DLD1 (cell line): ENCODE measurements at regions not wholly inside any gene's neighbourhood (a gene's known extent, or its start where the extent isn't known, plus 50 kb on each side); places are given as distances from the start of the nearest gene placed in this dataset.
"Not testable (repeated sequence)": the region's sequence is repeated elsewhere in the genome, so short reads cannot be mapped to it uniquely, and the experiment has no call there.

Experiments used
- in situ Hi-C: cut with HindIII; loops from 2 replicates; pipeline ENCODE4 v1.10.0; 2017; ENCODE audit warnings: low sequenced_read_pairs

DNA sequence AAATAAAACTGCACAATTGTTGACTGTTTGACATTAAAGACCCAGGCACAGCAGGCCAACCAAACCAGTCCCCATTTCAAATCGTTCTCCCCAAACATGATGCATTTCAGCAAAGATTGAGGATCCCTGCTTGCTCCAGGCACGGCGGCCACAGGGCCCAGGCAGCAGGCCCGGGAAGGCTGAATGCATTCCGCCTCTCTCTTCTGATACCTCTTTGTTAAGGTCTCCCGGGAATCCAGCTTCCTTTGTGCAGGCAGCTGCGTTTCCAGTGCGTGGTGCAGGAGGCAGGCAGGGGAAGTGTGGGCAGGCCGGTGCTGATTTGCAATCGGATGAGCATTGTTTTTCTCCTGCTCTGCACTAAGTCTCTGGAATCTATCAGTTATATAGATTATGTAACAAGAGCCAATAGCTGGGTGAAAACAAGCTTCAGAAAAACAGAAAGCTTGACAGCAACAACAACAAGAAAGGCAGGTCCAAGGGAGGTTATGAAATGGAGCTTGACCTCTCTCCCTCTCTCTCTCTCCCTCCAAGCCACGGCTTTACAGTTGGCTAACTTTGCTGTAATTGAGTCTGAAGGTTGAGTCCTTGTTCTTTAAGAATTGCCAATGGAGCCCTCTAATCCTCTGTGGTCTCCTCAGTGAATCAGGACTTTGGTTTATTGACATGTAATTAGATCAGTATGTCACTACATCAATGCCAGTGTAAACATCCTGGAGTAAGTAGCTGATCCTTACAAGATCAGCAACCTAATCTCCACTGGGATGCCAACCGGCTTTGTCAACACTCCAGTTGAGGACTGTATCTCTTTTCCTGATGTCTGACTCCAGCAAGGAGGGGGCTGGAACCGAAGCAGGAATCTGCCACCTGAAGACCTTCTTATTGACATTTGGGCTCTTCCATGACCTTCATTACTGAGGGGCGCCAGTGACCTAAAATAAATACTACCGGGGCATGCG is 338.0 kb downstream of the TEX29 start:
- in situ Hi-C loops = no loop called here

DNA sequence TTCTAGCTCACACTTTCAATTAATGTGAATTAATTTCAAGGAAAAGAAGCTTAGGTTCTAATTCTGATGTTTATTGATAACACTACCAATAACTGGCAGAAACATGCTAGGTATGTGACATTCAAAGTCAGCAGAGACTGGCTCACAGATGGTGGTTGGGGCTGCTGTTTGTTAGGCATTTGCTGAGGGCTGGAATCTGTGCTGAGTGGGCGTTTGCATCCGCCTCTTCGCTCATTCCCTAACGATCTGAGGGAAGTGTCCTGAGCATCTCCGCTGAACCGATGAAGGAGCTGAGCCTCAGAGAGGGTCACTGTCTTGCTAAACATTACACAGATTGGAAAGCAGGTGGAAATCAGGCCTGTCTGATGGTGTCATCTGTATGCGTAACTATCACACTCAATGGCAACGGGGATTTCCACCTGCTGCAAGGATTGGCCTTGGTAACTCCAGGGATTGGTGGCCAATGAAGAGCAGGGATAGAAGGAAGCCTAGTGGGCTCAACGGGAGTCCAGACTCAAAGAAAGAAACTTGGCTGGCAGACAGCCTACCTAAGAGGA is 338.9 kb downstream of the TEX29 start:
- in situ Hi-C loops = no loop called here

DNA sequence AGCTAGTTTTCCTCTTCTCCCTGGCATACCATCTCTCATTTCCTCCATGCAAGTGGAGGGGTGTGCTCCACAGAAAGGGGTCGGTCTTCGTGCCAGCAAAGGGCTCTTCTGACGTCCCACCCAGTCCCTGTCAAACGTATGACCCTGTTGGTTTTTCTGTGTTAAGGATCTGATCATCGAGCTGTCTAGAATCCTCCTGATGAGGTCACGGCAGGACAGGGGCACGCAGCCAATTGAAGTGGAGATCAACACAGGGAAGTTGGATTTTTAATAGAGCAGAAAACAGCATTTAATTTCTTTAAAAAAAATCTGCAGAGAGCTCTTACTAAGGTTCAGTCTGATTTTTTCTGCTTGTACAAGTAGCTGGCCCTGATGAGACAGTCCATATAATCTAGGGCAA is 339.4 kb downstream of the TEX29 start:
- in situ Hi-C loops = no loop called here

- in situ Hi-C loops = no loop called here
Measured at GRCh38 chr13:111661052-111661451, 340.6 kb downstream of the TEX29 start.

GRCh38 chr13:111661776-111662175 is 341.3 kb downstream of the TEX29 start:
- in situ Hi-C loops = no loop called here

DNA sequence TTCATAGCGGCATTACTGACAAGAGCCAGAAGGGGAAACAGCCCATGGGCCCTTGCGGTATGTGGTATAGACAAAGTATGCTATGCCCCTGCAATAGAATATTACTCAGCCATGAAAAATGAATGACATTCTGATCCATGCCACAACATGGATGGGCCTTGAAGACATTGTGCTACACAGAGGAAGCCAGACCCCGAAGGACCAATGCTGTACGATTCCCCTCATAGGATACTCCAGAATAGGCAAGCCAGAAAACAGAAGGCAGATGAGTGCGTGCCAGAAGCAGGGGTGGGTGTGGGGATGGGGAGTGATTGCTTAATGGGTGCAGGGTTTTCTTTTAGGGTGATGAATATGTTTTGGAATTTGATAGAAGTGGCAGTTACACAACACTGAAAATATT is 342.0 kb downstream of the TEX29 start:
- in situ Hi-C loops = no loop called here

DNA sequence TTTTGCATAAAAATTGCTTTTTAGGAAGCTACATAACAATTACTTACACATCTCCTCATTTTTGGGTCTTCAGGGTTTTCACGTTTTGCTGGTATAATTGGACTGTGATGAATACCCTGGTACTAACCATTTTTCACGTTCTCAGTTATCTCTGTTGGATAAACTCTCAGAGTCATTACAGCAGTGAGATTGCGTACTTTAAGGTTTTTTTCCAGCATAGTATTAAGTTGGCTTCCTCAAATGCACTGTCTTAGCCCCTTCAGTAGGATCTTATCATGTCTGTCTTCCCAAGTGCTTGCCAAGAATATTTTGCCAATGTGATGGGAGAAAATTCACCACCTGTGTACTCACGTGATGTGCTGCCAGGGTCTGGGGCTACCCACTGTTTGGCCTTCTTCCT is 342.5 kb downstream of the TEX29 start:
- in situ Hi-C loops = no loop called here

GRCh38 chr13:111663505-111663904 is 343.1 kb downstream of the TEX29 start:
- in situ Hi-C loops = no loop called here

DNA sequence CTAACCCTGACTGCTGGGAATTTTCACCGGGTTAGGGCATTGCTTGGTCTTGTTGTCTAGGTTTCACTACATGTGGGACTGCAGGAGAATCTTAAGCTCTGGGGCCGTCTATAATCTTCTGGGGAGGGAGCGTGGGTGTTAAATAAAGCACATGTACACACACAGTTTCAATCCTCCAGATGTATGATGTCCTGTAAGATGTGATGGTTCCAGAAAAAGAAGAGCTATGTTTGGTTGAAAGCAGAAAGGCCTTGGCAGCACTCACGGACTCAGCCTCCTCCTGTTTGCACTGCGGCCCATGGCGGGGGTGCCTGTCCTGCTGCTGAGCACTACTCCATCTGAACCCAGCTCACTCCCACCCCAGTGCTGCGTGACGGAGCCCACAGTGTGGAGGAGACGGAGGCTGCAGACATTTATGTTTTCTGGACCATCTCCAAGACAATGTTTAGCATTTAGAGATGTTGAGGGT is 343.5 kb downstream of the TEX29 start:
- in situ Hi-C loops = no loop called here

DNA sequence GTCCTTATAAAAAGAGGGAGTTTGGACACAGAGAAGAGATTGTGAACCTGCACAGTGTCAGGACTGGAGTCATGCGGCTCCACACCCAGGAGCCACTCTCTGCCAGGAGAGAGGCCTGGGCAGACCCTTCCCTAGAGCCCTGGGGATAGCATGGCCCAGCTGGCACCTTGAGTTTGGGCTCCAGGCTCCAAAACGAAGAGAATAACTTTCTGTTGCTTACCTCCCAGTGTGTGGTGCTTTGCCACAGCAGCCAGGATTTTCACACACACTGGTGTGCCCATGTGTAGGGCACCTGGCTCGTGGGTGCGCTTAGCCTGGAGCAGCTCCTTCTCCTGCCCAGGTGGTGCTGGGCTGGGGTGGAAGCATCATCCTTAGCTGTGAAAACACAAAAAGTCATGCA is 344.3 kb downstream of the TEX29 start:
- in situ Hi-C loops = no loop called here

DNA sequence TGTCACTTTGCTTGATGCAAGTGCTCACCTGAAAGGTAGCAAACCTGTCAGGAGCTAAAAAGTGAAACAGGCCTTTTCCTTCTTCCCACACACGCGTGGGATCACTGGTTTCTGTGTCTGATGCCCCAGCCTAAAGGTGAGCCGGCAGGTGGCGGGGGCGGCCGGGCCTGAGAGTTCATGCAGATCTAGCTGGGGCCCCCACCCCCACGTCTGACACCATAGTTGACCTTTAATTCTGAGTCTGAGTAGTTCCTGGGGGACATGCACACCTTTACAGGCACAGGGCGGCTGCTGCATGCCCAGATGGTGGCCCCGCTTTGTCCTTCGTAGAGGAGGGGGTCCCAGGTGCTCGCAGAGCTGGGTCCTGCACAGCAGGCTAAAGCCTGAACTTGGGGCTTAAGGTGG is 345.3 kb downstream of the TEX29 start:
- in situ Hi-C loops = no loop called here

GRCh38 chr13:111666164-111666776 is 345.8 kb downstream of the TEX29 start:
- in situ Hi-C loops = no loop called here

- in situ Hi-C loops = no loop called here
Measured at GRCh38 chr13:111667757-111668156, 347.3 kb downstream of the TEX29 start.

DNA sequence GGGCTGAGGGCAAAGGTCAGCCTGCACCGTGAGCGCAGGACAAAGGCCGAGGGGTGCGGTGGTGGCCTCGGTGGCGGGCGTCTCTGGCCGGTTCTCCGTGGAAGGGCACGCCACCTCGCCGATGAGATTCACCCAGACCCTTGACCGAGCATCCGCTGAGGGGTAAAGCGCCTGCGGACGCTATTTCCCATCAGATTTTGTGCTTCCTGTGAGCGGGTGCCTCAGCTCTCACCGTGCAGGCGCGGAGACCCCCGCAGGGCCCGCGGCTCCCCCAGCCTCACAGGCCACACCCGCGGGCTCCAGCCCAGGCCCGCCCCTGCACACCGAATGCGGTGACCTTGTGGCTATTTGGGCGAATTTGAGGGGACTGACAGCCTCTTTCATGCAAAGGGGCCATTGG is 348.0 kb downstream of the TEX29 start:
- in situ Hi-C loops = no loop called here

DNA sequence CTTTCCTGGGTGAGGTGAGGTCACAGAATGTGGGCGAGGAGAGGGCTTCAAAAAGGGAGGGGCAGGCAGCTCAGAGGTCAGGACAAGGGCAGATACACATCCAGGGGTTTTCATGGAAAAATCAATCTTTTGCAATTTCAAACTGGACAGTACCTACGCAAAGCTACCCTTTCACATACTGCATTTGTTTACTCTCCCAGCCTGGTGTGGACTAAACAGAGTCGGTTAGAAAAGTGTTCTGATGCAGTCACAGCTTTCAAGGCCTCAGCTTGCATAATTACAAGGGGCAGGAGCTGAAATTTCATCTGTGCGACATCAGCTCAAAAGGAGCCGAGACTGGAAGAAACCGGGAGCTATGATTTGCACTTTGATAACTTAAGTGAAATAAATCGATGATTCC is 351.8 kb downstream of the TEX29 start:
- in situ Hi-C loops = not testable (repeated sequence)

- in situ Hi-C loops = not testable (repeated sequence)
Measured at GRCh38 chr13:111678120-111678882, 357.9 kb downstream of the TEX29 start.

GRCh38 chr13:111679645-111680044 is 359.2 kb downstream of the TEX29 start:
- in situ Hi-C loops = not testable (repeated sequence)

DNA sequence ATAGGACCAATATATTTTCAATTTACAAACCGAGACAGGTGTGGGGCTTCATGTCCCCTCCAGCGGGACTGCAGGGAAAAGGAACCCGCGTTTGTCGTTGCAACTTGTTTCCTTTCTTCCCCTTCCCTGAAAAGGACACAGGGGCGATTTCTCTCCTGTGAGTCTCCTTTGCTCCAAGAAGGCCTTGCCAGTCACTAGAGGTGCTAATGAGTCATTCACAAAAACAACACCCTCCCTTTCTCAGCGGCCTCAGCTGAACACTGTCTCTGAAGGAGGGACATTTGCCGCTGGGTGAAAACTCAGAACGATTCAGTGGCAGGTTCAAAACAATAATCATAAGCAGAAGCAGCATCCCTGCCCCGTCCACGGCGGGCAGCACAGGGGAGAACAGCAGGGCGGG is 359.7 kb downstream of the TEX29 start:
- in situ Hi-C loops = not testable (repeated sequence)

DNA sequence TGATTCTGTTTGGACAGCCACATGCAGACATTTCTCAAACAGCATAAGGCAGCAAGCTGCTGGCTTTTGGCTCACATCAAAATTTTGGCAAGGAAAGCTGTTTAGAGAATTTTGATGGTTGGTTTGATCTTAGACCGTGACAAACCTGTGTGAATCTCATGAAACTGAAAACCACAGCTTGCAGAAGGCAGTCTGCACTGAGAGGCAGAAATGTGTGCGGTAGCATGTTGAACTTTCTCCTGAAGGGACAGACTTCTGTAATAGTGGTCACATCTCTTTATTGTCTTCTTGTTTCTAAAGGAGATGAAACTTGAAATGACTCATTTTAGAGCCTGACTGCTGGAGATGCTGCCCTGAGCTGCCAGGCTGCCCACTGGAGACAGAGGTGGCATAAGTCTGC is 371.6 kb downstream of the TEX29 start:
- in situ Hi-C loops = not testable (repeated sequence)

DNA sequence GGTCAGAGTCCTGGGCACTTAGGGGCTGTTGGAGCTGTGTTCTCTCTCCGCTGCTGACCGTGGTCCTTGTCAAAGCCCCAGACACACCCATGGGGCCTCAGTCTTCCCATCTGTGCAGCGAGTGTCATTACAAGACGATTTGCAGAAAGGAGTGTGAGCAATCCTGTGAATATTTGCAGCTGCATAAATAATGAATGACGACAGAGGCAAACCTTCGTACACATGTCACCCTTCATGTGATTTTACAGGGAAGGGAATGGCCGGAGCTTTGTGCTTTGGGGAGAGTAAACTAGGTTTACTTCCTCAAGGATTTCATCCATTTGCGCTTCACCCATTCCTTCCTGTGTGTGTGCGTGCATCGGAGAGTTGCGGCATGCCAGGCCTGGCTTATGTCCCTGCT is 370.8 kb upstream of the SOX1 start:
- in situ Hi-C loops = not testable (repeated sequence)

- in situ Hi-C loops = not testable (repeated sequence)
Measured at GRCh38 chr13:111702059-111702458, 364.9 kb upstream of the SOX1 start.
